NCI-H460 (cell line): ENCODE measurements at regions not wholly inside any gene's neighbourhood (a gene's known extent, or its start where the extent isn't known, plus 50 kb on each side); places are given as distances from the start of the nearest gene placed in this dataset.

Experiments
- DNase-seq: peaks from one replicate; pipeline ENCODE4 v3.0.0-alpha.2; 2016; ENCODE audit warnings: low read depth; ENCODE audit errors: extremely low read depth

GRCh38 chr5:56358703-56359681 lies 125.9 kb upstream of the ANKRD55 start:
- DNase-seq: no peak

- no peak for DNase-seq
Observed at GRCh38 chr5:56358046-56358445, 124.9 kb upstream of the ANKRD55 start.

- DNase-seq: no peak
Observed at GRCh38 chr5:56357426-56357825, 124.3 kb upstream of the ANKRD55 start.

- no peak for DNase-seq
Observed at GRCh38 chr5:56356836-56357160, 123.7 kb upstream of the ANKRD55 start.

- no peak for DNase-seq
Observed at GRCh38 chr5:56356121-56356835, 123.1 kb upstream of the ANKRD55 start.

GRCh38 chr5:56354836-56355235 lies 121.7 kb upstream of the ANKRD55 start:
- no peak for DNase-seq

GRCh38 chr5:56352808-56353590 lies 119.9 kb upstream of the ANKRD55 start:
- no peak for DNase-seq

GRCh38 chr5:56350597-56351170 lies 117.6 kb upstream of the ANKRD55 start:
- peak; percentile 56 for DNase-seq

GRCh38 chr5:56350011-56350596 lies 117.0 kb upstream of the ANKRD55 start:
- no peak for DNase-seq

GRCh38 chr5:56349461-56349860 lies 116.3 kb upstream of the ANKRD55 start:
- DNase-seq: no peak

GRCh38 chr5:56346741-56347535 lies 113.8 kb upstream of the ANKRD55 start:
- DNase-seq: peak; percentile 57

GRCh38 chr5:56346044-56346710 lies 113.0 kb upstream of the ANKRD55 start:
- DNase-seq: no peak

GRCh38 chr5:56345352-56345751 lies 112.2 kb upstream of the ANKRD55 start:
- no peak for DNase-seq

- DNase-seq: no peak
Observed at GRCh38 chr5:56344594-56344993, 111.5 kb upstream of the ANKRD55 start.

- no peak for DNase-seq
Observed at GRCh38 chr5:56343988-56344387, 110.9 kb upstream of the ANKRD55 start.

GRCh38 chr5:56342616-56343015 lies 109.5 kb upstream of the ANKRD55 start:
- DNase-seq: no peak

- DNase-seq: no peak
Observed at GRCh38 chr5:56340196-56340980, 107.3 kb upstream of the ANKRD55 start.

GRCh38 chr5:56339732-56340131 lies 106.6 kb upstream of the ANKRD55 start:
- no peak for DNase-seq
